ENCODE measurements at regions not wholly inside any gene's neighbourhood (a gene's known extent, or its start where the extent isn't known, plus 50 kb on each side); places are given as distances from the start of the nearest gene placed in this dataset.

DNA sequence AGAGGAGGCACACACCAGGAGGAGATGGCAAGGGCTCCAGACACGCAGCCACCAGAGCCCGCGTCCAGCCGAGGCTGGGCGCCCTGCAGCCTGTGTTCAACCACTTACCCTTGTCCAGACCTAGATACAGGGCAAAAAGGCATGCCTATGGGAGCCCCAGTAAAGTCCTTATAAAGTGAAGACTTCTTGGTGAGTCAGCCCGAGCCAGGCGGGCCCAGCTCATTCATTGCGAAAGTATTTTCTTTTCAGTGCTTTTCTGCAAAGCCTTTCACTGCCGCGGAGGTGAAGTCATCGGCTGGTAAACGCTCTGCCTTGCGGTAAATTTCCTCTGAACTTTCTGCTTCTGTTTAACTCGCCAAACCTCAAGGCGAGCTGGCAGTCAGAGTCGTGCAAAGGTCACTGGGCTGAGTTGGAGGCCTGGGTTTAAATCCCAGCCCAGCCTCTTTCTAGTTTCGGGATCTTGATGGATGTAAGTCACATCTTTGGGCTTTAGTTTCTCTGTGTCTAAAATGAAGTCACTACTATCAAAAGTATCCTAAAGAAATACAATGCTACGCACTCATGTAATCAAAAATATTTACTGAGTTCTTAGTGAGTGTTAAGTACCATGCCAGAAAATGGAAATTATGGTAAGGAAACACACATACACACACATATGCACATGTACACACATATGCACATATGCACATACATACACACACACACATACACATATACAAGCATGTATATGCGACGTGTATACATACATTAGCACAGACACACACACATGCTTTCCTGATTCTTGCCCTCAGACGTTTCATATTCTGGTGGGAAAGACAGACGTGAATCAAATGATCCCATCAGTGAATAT is 54.7 kb upstream of the IFFO2 start (continued):
- TF ChIP-seq GPN1 (CRISPR knock-in tag; IDR thresholded peaks at IDR 0.05; ENCODE audit: borderline replicate concordance) (no peak), ERF (CRISPR knock-in tag; IDR thresholded peaks at IDR 0.05) (peak; percentile 30; the same call in 1 of the 2 replicates), HMG20A (CRISPR knock-in tag; IDR thresholded peaks at IDR 0.05; ENCODE audit: borderline replicate concordance) (peak; percentile 90), ZNF772 (CRISPR knock-in tag; IDR thresholded peaks at IDR 0.05) (no peak), NBN (conservative IDR thresholded peaks at IDR 0.05) (no peak), HOXA5 (CRISPR knock-in tag; IDR thresholded peaks at IDR 0.05) (no peak), SRY (CRISPR knock-in tag; IDR thresholded peaks at IDR 0.05) (no peak), ZNF501 (CRISPR knock-in tag; IDR thresholded peaks at IDR 0.05) (no peak), ZFP62 (CRISPR knock-in tag; IDR thresholded peaks at IDR 0.05) (no peak), NONO (IDR thresholded peaks at IDR 0.05) (no peak), NONO (CRISPR knock-in tag; conservative IDR thresholded peaks at IDR 0.05) (no peak), ZNF775 (CRISPR knock-in tag; IDR thresholded peaks at IDR 0.05; ENCODE audit: borderline replicate concordance) (no peak), ZNF788 (CRISPR knock-in tag; IDR thresholded peaks at IDR 0.05; ENCODE audit: borderline replicate concordance) (no peak), HIVEP1 (CRISPR knock-in tag; IDR thresholded peaks at IDR 0.05) (no peak), GTF3A (CRISPR knock-in tag; conservative IDR thresholded peaks at IDR 0.05) (no peak)
- TF ChIP-seq, protein P1, sequence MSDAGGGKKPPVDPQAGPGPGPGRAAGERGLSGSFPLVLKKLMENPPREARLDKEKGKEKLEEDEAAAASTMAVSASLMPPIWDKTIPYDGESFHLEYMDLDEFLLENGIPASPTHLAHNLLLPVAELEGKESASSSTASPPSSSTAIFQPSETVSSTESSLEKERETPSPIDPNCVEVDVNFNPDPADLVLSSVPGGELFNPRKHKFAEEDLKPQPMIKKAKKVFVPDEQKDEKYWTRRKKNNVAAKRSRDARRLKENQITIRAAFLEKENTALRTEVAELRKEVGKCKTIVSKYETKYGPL (CRISPR knock-in tag; IDR thresholded peaks at IDR 0.05), result no peak
- TF ChIP-seq, protein P2, sequence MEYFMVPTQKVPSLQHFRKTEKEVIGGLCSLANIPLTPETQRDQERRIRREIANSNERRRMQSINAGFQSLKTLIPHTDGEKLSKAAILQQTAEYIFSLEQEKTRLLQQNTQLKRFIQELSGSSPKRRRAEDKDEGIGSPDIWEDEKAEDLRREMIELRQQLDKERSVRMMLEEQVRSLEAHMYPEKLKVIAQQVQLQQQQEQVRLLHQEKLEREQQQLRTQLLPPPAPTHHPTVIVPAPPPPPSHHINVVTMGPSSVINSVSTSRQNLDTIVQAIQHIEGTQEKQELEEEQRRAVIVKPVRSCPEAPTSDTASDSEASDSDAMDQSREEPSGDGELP (IDR thresholded peaks at IDR 0.05; ENCODE audit: borderline replicate concordance, low read depth), result no peak
- TF ChIP-seq, protein P3, sequence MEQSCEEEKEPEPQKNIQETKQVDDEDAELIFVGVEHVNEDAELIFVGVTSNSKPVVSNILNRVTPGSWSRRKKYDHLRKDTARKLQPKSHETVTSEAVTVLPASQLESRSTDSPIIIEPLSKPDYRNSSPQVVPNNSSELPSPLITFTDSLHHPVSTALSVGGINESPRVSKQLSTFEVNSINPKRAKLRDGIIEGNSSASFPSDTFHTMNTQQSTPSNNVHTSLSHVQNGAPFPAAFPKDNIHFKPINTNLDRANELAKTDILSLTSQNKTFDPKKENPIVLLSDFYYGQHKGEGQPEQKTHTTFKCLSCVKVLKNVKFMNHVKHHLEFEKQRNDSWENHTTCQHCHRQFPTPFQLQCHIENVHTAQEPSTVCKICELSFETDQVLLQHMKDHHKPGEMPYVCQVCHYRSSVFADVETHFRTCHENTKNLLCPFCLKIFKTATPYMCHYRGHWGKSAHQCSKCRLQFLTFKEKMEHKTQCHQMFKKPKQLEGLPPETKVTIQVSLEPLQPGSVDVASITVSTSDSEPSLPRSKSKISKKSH (CRISPR knock-in tag; IDR thresholded peaks at IDR 0.05; ENCODE audit: borderline replicate concordance), result no peak
- TF ChIP-seq, protein P4, sequence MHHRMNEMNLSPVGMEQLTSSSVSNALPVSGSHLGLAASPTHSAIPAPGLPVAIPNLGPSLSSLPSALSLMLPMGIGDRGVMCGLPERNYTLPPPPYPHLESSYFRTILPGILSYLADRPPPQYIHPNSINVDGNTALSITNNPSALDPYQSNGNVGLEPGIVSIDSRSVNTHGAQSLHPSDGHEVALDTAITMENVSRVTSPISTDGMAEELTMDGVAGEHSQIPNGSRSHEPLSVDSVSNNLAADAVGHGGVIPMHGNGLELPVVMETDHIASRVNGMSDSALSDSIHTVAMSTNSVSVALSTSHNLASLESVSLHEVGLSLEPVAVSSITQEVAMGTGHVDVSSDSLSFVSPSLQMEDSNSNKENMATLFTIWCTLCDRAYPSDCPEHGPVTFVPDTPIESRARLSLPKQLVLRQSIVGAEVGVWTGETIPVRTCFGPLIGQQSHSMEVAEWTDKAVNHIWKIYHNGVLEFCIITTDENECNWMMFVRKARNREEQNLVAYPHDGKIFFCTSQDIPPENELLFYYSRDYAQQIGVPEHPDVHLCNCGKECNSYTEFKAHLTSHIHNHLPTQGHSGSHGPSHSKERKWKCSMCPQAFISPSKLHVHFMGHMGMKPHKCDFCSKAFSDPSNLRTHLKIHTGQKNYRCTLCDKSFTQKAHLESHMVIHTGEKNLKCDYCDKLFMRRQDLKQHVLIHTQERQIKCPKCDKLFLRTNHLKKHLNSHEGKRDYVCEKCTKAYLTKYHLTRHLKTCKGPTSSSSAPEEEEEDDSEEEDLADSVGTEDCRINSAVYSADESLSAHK (CRISPR knock-in tag; IDR thresholded peaks at IDR 0.05; ENCODE audit: borderline replicate concordance), result no peak
- TF ChIP-seq, protein P5, sequence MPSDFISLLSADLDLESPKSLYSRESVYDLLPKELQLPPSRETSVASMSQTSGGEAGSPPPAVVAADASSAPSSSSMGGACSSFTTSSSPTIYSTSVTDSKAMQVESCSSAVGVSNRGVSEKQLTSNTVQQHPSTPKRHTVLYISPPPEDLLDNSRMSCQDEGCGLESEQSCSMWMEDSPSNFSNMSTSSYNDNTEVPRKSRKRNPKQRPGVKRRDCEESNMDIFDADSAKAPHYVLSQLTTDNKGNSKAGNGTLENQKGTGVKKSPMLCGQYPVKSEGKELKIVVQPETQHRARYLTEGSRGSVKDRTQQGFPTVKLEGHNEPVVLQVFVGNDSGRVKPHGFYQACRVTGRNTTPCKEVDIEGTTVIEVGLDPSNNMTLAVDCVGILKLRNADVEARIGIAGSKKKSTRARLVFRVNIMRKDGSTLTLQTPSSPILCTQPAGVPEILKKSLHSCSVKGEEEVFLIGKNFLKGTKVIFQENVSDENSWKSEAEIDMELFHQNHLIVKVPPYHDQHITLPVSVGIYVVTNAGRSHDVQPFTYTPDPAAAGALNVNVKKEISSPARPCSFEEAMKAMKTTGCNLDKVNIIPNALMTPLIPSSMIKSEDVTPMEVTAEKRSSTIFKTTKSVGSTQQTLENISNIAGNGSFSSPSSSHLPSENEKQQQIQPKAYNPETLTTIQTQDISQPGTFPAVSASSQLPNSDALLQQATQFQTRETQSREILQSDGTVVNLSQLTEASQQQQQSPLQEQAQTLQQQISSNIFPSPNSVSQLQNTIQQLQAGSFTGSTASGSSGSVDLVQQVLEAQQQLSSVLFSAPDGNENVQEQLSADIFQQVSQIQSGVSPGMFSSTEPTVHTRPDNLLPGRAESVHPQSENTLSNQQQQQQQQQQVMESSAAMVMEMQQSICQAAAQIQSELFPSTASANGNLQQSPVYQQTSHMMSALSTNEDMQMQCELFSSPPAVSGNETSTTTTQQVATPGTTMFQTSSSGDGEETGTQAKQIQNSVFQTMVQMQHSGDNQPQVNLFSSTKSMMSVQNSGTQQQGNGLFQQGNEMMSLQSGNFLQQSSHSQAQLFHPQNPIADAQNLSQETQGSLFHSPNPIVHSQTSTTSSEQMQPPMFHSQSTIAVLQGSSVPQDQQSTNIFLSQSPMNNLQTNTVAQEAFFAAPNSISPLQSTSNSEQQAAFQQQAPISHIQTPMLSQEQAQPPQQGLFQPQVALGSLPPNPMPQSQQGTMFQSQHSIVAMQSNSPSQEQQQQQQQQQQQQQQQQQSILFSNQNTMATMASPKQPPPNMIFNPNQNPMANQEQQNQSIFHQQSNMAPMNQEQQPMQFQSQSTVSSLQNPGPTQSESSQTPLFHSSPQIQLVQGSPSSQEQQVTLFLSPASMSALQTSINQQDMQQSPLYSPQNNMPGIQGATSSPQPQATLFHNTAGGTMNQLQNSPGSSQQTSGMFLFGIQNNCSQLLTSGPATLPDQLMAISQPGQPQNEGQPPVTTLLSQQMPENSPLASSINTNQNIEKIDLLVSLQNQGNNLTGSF (CRISPR knock-in tag; IDR thresholded peaks at IDR 0.05), result 0 out of 2 replicates have a peak, but pooled peaks have one; percentile 42

Measured in HepG2 (cell line).